GM12873 (cell line): ENCODE measurements at regions not wholly inside any gene's neighbourhood (a gene's known extent, or its start where the extent isn't known, plus 50 kb on each side); places are given as distances from the start of the nearest gene placed in this dataset.

Experiments used
- CTCF ChIP-seq: IDR thresholded peaks from 2 replicates; pipeline ENCODE4 v1.5.1; 2012; ENCODE audit warnings: low read depth, mild to moderate bottlenecking, moderate library complexity, low read length, control low read depth; ENCODE audit not compliant: insufficient read depth; ENCODE audit errors: missing control alignments

- no peak for TF ChIP-seq CTCF
Observed at GRCh38 chr13:76722782-76723181, 163.4 kb downstream of the KCTD12 start.

- no peak for TF ChIP-seq CTCF
Observed at GRCh38 chr13:76720821-76721220, 165.4 kb downstream of the KCTD12 start.

- no peak for TF ChIP-seq CTCF
Observed at GRCh38 chr13:76720416-76720815, 165.8 kb downstream of the KCTD12 start.

DNA sequence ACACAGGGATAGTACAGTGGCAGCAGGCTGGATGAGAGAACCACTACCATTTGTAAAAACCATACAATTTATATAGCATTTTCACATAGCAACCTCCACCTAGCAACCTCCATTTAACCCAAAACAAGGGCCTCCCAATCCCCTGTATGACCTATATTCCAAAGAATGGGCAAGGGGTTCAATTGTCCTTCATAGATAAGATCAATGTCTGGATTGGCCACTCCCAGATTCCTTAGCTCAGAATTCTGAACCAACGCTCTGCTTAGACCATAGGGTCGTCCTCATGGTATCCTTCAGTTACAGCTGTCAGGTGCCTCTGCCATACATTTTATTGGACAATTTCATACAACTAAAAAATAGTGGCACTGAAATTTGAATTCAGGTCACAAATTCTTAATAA lies 166.2 kb downstream of the KCTD12 start:
- no peak for TF ChIP-seq CTCF

GRCh38 chr13:76717092-76717491 lies 169.1 kb downstream of the KCTD12 start:
- TF ChIP-seq CTCF: no peak

DNA sequence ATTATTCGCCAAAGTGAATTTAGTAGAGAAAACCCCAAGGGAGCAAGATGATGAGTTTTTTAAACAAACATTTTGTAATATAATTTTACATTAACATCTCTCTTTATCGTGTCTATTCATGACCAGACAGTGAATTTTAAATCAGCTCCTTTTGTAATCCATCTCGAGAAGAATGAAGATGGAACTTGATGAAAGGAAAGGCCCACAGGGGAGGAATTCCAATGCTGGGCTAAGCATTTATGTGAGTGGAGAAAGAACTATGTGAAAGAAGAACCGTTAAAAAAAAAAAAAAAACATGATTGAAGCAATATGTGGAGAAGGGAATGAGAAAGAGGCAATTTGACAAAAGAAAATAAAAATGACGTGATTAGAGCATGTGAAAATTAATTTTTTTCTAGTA lies 170.6 kb downstream of the KCTD12 start:
- no peak for TF ChIP-seq CTCF

DNA sequence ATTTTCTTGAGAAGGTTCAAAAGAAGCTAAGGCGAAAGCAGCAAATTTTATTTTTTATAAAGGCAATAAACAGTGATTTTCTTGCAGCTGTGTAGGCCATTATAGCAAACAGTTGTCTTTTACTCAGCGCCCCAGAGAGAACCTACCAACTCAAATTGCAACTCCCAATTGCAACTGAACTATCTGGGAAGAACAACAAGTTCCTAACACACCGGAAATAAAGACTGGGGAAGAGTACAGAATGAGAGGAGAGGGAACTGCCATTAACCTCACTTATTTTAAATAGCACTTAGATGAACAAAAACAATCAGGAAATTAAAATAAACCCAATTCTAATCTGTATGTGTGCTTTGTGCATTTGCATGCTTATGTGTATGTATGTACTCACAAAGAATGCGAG lies 171.1 kb downstream of the KCTD12 start:
- no peak for TF ChIP-seq CTCF
